Adrenal gland (tissue), 9 donors: ENCODE measurements at regions not wholly inside any gene's neighbourhood (a gene's known extent, or its start where the extent isn't known, plus 50 kb on each side); places are given as distances from the start of the nearest gene placed in this dataset.

ENCODE experiments used
- DNase-seq, 7 donors: peaks; one replicate each; pipeline ENCODE4 v3.0.0-alpha.2; 2019 to 2020
- H3K27ac ChIP-seq, 5 donors: fragments of 200-600 bp; sonication (generic) in 4 of 5; 1 replicate in 3 of 5; 2 replicates in 2 of 5; pipeline versions ENCODE4 v1.5.1 to v1.8.0; 2016 to 2020; ENCODE audit warnings: mild to moderate bottlenecking in 1 of 5
- H3K27me3 ChIP-seq: fragments of 200-600 bp; 2 replicates; pipeline ENCODE4 v1.8.0; 2021
- H3K36me3 ChIP-seq, 2 donors: fragments of 200-600 bp; replicated peaks in 1 of 2; 1 replicate in 1 of 2; 2 replicates in 1 of 2; pipeline versions ENCODE4 v1.5.1 to v1.8.0; 2018 to 2022
- H3K4me1 ChIP-seq, 2 donors: fragments of 200-600 bp; replicated peaks in 1 of 2; 1 replicate in 1 of 2; 2 replicates in 1 of 2; pipeline versions ENCODE4 v1.5.1 to v1.8.0; 2018 to 2021
- H3K4me3 ChIP-seq, 4 donors: fragments of 200-600 bp; sonication (generic) in 3 of 4; one replicate each; pipeline ENCODE4 v1.5.1; 2016 to 2018
- H3K9me3 ChIP-seq, 3 donors: fragments of 200-600 bp; sonication (generic) in 1 of 3; replicated peaks in 1 of 3; 1 replicate in 2 of 3; 2 replicates in 1 of 3; pipeline versions ENCODE4 v1.5.1 to v1.8.0; 2016 to 2021
- CTCF ChIP-seq, 6 experiments: fragments of 450-650 bp in 4 of 6; fragments of 200-600 bp in 2 of 6; sonication (generic) in 1 of 6; IDR thresholded peaks; 1 replicate in 5 of 6; 2 replicates in 1 of 6; pipeline versions ENCODE4 v1.5.1 to v1.8.0; 2016 to 2021; ENCODE audit warnings: antibody characterized with exemption in 6 of 6, mild to moderate bottlenecking in 2 of 6, moderate library complexity in 1 of 6
- POLR2A ChIP-seq, 2 donors: fragments of 450-650 bp; IDR thresholded peaks; one replicate each; pipeline ENCODE4 v1.6.1; 2017; ENCODE audit warnings: antibody characterized with exemption in 2 of 2, mild to moderate bottlenecking in 2 of 2, moderate library complexity in 1 of 2
- WGBS, 4 donors: extraction: QIAGEN DNeasy Blood & Tissue Kit in 2 of 4; methylation state at CpG; one replicate each; pipeline versions ENCODE4 v1.1.5 to v1.1.7; 2013 to 2017; 5-methylcytosine and 5-hydroxymethylcytosine counted together
- intact Hi-C, 2 donors: fragments of 100-400 bp; cut with DNase I; formaldehyde crosslinking; loops; one replicate each; pipeline versions ENCODE4 v1.14.1 to v1.15.0; 2022 to 2023
- donor health status: healthy with polysubstance abuse.
- donor health status: Bipolar disorder and iron deficiency.
- donor health status: DM: yes; HTN: yes; CAD: no.
- donor health status: DM: no; HTN: no; CAD: no.
- donor health status: DM: no; HTN: no; CAD: no.

GRCh38 chr2:188805219-188805618 is 169.0 kb upstream of the COL3A1 start:
- Histone ChIP-seq H3K4me3 (no peak overlapping the region), H3K4me1 (no peaks in the 10 kb centered on the region), H3K36me3 (no peaks in the 10 kb centered on the region), H3K27ac (no peak overlapping the region), H3K27me3 (no peaks in the 10 kb centered on the region), H3K9me3 (no peaks in the 10 kb centered on the region)
- intact Hi-C loops, result no loop called here
- DNase-seq, result no peak
- 57 to 68% (median 63%) methylated on average over 4 of the region's 4 CpGs for WGBS, 4 donors
- TF ChIP-seq POLR2A (IDR thresholded peaks at IDR 0.05) (no peak), CTCF (IDR thresholded peaks at IDR 0.05) (no peak)

GRCh38 chr2:188808947-188809355 is 165.2 kb upstream of the COL3A1 start:
- TF ChIP-seq POLR2A (IDR thresholded peaks at IDR 0.05) (no peak), CTCF (IDR thresholded peaks at IDR 0.05) (no peak)
- Histone ChIP-seq H3K4me1 (no peaks in the 10 kb centered on the region), H3K27me3 (no peaks in the 10 kb centered on the region), H3K4me3 (no peak overlapping the region), H3K9me3 (no peaks in the 10 kb centered on the region), H3K36me3 (no peaks in the 10 kb centered on the region), H3K27ac (no peak overlapping the region)
- DNase-seq, result no peak
- intact Hi-C loops, result no loop called here

- 80 to 92% (median 85%) methylated on average over 2 of the region's 2 CpGs for WGBS, 4 donors
- intact Hi-C loops, result no loop called here
- H3K36me3 ChIP-seq, result no peaks in the 10 kb centered on the region
- no peaks in the 10 kb centered on the region for H3K9me3 ChIP-seq
- no peak for TF ChIP-seq POLR2A (IDR thresholded peaks at IDR 0.05)
- TF ChIP-seq CTCF (IDR thresholded peaks at IDR 0.05), result no peak
- H3K4me1 ChIP-seq, result no peaks in the 10 kb centered on the region
- H3K4me3 ChIP-seq, result no peak overlapping the region
- DNase-seq, result no peak
- H3K27me3 ChIP-seq, result no peaks in the 10 kb centered on the region
- H3K27ac ChIP-seq, result no peak overlapping the region
Observed at GRCh38 chr2:188810586-188810985, 163.6 kb upstream of the COL3A1 start.

GRCh38 chr2:188811522-188811921 is 162.7 kb upstream of the COL3A1 start:
- H3K4me3 ChIP-seq, result no peak overlapping the region
- H3K27me3 ChIP-seq, result no peaks in the 10 kb centered on the region
- DNase-seq, result no peak
- no peak overlapping the region for H3K27ac ChIP-seq
- TF ChIP-seq CTCF (IDR thresholded peaks at IDR 0.05), result no peak
- no peak for TF ChIP-seq POLR2A (IDR thresholded peaks at IDR 0.05)
- 27 to 39% (median 34%) methylated on average over 1 of the region's 1 CpG for WGBS, 4 donors
- no peaks in the 10 kb centered on the region for H3K4me1 ChIP-seq
- no peaks in the 10 kb centered on the region for H3K9me3 ChIP-seq
- intact Hi-C loops, result no loop called here
- H3K36me3 ChIP-seq, result no peaks in the 10 kb centered on the region
